Tibial nerve (tissue), 4 donors: ENCODE measurements at regions not wholly inside any gene's neighbourhood (a gene's known extent, or its start where the extent isn't known, plus 50 kb on each side); places are given as distances from the start of the nearest gene placed in this dataset.

Experiments used
- DNase-seq, 2 donors: peaks; one replicate each; pipeline ENCODE4 v3.0.0-alpha.2; 2019; ENCODE audit warnings: low spot score in 2 of 2
- H3K27ac ChIP-seq, 4 donors: fragments of 200-600 bp; sonication (generic) in 3 of 4; one replicate each; pipeline ENCODE4 v1.5.1; 2017 to 2019; ENCODE audit warnings: mild to moderate bottlenecking in 1 of 4
- H3K27me3 ChIP-seq, 2 donors: fragments of 200-600 bp; sonication (generic) in 1 of 2; one replicate each; pipeline versions ENCODE4 v1.5.1 to v1.6.0; 2017 to 2019
- H3K36me3 ChIP-seq, 3 donors: fragments of 200-600 bp; sonication (generic); one replicate each; pipeline ENCODE4 v1.5.1; 2018 to 2019
- H3K4me1 ChIP-seq, 4 donors: fragments of 200-600 bp; sonication (generic) in 3 of 4; one replicate each; pipeline ENCODE4 v1.5.1; 2017 to 2019
- H3K4me3 ChIP-seq, 4 donors: fragments of 200-600 bp; sonication (generic) in 3 of 4; one replicate each; pipeline ENCODE4 v1.5.1; 2017 to 2019; ENCODE audit warnings: mild to moderate bottlenecking in 1 of 4, moderate library complexity in 1 of 4
- H3K9me3 ChIP-seq, 4 donors: fragments of 200-600 bp; sonication (generic) in 3 of 4; one replicate each; pipeline ENCODE4 v1.5.1; 2017 to 2019
- CTCF ChIP-seq, 5 experiments: fragments of 200-600 bp in 3 of 5; fragments of 450-650 bp in 2 of 5; sonication (generic) in 3 of 5; IDR thresholded peaks; one replicate each; pipeline ENCODE4 v1.5.1; 2016 to 2019; ENCODE audit warnings: antibody characterized with exemption in 5 of 5, mild to moderate bottlenecking in 3 of 5, moderate library complexity in 2 of 5
- EP300 ChIP-seq, 2 donors: sonication (generic); formaldehyde crosslinking; IDR thresholded peaks; one replicate each; pipeline ENCODE4 v1.6.1; 2017; ENCODE audit warnings: antibody characterized with exemption in 2 of 2, mild to moderate bottlenecking in 1 of 2
- POLR2A ChIP-seq, 2 donors: fragments of 450-650 bp; IDR thresholded peaks; one replicate each; pipeline ENCODE4 v1.6.1; 2017; ENCODE audit warnings: antibody characterized with exemption in 2 of 2, mild to moderate bottlenecking in 2 of 2, moderate library complexity in 2 of 2
- WGBS, 2 donors: methylation state at CpG; one replicate each; pipeline ENCODE4 v1.1.5; 2018; 5-methylcytosine and 5-hydroxymethylcytosine counted together

DNA sequence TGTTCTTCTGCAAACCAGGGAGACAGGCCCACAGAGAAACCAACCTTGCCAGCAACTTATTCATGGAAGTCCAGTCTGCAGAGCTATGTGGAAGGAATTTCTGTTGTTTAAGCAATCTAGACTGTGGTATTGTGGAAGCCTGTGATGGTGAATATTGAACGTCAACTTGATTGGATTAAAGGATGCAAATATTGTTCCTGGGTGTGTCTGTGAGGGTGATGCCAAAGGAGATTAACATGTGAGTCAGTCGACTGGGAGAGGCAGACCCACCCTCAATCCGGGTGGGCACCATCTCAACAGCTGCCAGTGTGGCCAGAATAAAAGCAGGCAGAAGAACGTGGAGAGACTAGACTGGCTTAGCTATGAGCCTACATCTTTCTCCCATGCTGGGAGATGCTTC, 606.0 kb downstream of the EFNB2 start:
- no peak overlapping the region for H3K27ac ChIP-seq
- H3K9me3 ChIP-seq: no peaks in the 10 kb centered on the region
- WGBS, 2 donors: 81 to 93% methylated on average over 4 of the region's 4 CpGs
- H3K27me3 ChIP-seq: no peaks in the 10 kb centered on the region
- H3K4me3 ChIP-seq: no peak overlapping the region
- no peak for DNase-seq
- TF ChIP-seq POLR2A (IDR thresholded peaks at IDR 0.05) (no peak), EP300 (IDR thresholded peaks at IDR 0.05) (no peak), CTCF (IDR thresholded peaks at IDR 0.05) (no peak)
- no peaks in the 10 kb centered on the region for H3K36me3 ChIP-seq
- H3K4me1 ChIP-seq: peaks cover 0 to 8% (median 0%) of the 10 kb centered on the region in 4 donors

GRCh38 chr13:105928901-105929300, 606.6 kb downstream of the EFNB2 start:
- WGBS, 2 donors: 95 to 98% methylated on average over 4 of the region's 4 CpGs
- TF ChIP-seq EP300 (IDR thresholded peaks at IDR 0.05): no peak
- no peak for TF ChIP-seq POLR2A (IDR thresholded peaks at IDR 0.05)
- no peak for TF ChIP-seq CTCF (IDR thresholded peaks at IDR 0.05)
- no peaks in the 10 kb centered on the region for H3K9me3 ChIP-seq
- H3K4me1 ChIP-seq: peaks cover 0 to 8% (median 0%) of the 10 kb centered on the region in 4 donors
- DNase-seq: no peak
- H3K4me3 ChIP-seq: no peak overlapping the region
- no peaks in the 10 kb centered on the region for H3K36me3 ChIP-seq
- H3K27ac ChIP-seq: no peak overlapping the region
- no peaks in the 10 kb centered on the region for H3K27me3 ChIP-seq

DNA sequence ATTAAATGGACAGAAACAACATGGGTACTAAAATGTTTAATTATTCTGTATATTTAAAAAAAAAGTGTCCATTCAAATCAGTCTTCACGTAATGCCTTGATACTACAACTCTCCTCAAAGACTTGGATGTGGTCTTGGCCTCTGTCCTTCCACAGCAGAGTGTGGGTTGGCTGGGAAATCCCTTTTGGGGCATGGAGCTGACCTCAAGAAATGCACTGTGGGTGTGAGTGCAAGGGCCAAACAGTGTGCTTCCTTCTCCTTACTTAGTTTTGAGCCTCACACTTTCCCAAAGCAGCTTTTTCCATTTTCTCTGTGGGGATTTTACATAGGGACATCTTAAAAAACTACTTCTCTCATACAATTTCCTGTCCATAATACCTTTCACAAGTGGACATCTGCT, 607.4 kb downstream of the EFNB2 start:
- H3K36me3 ChIP-seq: no peaks in the 10 kb centered on the region
- no peak for DNase-seq
- H3K4me1 ChIP-seq: peaks cover 0 to 8% (median 0%) of the 10 kb centered on the region in 4 donors
- H3K4me3 ChIP-seq: no peak overlapping the region
- H3K27me3 ChIP-seq: no peaks in the 10 kb centered on the region
- no peaks in the 10 kb centered on the region for H3K9me3 ChIP-seq
- H3K27ac ChIP-seq: no peak overlapping the region
- no peak for TF ChIP-seq CTCF (IDR thresholded peaks at IDR 0.05)
- no peak for TF ChIP-seq POLR2A (IDR thresholded peaks at IDR 0.05)
- TF ChIP-seq EP300 (IDR thresholded peaks at IDR 0.05): no peak
- 32 to 39% methylated on average over 1 of the region's 1 CpG for WGBS, 2 donors

DNA sequence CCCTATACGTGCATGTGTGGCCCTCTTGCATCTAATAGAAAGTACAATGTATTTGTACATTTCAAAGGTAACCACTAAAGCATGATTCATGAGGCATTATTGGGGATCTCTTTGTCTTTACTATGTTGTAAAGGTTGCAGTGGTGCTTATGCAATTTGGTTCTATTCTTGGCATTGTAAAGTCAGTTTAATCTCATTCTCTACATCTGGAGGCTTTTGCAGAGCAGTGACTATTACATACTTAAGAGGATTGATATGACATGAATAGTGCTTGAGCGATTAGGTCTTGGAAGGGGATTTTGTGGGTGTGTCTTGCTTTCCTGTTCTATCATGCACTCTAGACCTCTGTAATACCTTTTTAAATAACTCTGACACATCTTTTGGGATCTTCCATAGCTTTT, 610.0 kb downstream of the EFNB2 start:
- Histone ChIP-seq H3K4me3 (no peak overlapping the region), H3K36me3 (no peaks in the 10 kb centered on the region), H3K4me1 (peaks cover 0 to 8% (median 0%) of the 10 kb centered on the region in 4 donors), H3K27ac (no peak overlapping the region), H3K27me3 (no peaks in the 10 kb centered on the region), H3K9me3 (no peaks in the 10 kb centered on the region)
- TF ChIP-seq CTCF (IDR thresholded peaks at IDR 0.05) (no peak), EP300 (IDR thresholded peaks at IDR 0.05) (no peak), POLR2A (IDR thresholded peaks at IDR 0.05) (no peak)
- WGBS, 2 donors: 83 to 89% methylated on average over 2 of the region's 2 CpGs
- DNase-seq: no peak

- WGBS, 2 donors: 53 to 63% methylated on average over 3 of the region's 3 CpGs
- DNase-seq: no peak
Measured at GRCh38 chr13:105921711-105922110, 613.8 kb downstream of the EFNB2 start.

More at GRCh38 chr13:105921711-105922110, 613.8 kb downstream of the EFNB2 start:
- no peak overlapping the region for H3K4me3 ChIP-seq
- H3K36me3 ChIP-seq: no peaks in the 10 kb centered on the region
- TF ChIP-seq POLR2A (IDR thresholded peaks at IDR 0.05): no peak
- TF ChIP-seq CTCF (IDR thresholded peaks at IDR 0.05): no peak
- TF ChIP-seq EP300 (IDR thresholded peaks at IDR 0.05): no peak
- H3K27me3 ChIP-seq: no peaks in the 10 kb centered on the region
- no peaks in the 10 kb centered on the region for H3K4me1 ChIP-seq
- no peak overlapping the region for H3K27ac ChIP-seq
- no peaks in the 10 kb centered on the region for H3K9me3 ChIP-seq
